Islet of Langerhans (tissue), 1 donor: ENCODE measurements at regions not wholly inside any gene's neighbourhood (a gene's known extent, or its start where the extent isn't known, plus 50 kb on each side); places are given as distances from the start of the nearest gene placed in this dataset.

Experiments
- FAIRE-seq: peaks from one replicate; lab custom pipeline; 2011; peaks lifted over from hg19 to GRCh38; lab: Jason Lieb, UNC

DNA sequence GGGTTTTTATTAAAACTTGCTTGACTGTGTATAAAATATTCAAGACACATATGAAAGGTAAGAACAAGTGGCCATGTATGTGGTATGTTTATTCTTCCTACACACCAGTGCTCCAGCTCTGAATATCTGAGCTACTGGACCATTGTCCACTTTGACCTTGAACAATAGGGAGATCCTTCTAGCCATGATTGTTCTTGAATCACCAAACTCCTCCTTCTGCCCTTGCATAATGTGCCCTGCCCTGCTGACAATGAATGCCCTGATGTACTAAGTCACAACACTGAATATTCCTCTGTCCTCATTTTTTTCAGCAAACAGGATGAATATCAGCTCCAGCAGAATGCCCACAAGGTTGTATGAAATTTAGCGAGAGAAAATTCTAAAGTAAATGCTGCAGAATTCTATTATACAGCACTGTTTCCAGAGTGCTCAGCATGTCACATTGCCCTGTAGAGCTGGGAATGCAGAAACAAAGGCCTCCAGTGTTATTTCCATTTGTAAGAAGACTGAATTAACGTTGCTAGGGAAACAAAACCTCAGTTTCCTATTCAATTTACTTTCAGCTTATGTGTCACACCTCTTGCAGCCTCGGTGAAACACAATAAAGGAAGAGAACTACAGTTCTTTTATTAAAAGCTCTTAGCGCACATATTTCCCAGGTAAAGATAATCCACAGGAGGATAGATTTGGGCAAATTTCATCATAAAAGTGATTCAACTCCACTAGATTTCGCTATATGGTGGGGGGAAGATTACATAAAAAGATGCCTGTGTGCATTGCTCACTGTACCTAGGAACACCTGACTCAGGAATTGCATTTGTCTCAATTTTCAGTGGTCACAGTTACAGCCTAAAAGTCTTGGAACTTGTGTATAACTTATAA lies 187.4 kb upstream of the ATP1B1 start:
- FAIRE-seq, result no peak

- FAIRE-seq, result peak; percentile 65
These were observed 185.9 kb upstream of the ATP1B1 start for GRCh38 chr1:168920456-168921094.

- no peak for FAIRE-seq
These were observed 184.9 kb upstream of the ATP1B1 start for GRCh38 chr1:168921629-168922028.

DNA sequence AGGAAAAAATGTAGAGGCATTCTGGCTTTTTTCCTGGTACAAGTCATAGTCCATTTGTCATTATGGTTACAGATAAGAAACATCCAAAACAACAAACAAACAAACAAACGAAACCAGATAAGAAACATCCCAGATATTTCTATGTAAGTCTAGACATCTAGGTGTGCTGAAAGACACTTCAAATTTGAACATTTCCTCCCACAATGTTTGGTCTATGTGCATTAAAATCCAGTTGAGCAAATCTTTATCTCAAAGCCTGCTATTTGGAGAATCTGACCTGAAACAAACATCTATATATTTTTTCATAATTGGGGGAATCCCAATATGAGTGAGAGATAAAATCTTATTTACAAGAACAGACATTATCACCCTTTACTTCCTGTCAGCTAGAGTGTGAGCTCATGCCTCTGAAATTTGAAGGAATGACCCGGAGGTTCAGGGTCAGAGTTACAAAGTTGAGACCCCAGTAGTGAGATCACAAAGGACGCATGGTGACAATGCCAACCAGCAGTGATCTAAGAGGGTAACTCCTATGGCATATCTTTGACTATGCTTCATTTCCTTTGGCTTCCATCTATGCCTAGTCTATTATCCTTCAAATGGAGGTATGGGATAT lies 182.9 kb upstream of the ATP1B1 start:
- FAIRE-seq, result no peak

DNA sequence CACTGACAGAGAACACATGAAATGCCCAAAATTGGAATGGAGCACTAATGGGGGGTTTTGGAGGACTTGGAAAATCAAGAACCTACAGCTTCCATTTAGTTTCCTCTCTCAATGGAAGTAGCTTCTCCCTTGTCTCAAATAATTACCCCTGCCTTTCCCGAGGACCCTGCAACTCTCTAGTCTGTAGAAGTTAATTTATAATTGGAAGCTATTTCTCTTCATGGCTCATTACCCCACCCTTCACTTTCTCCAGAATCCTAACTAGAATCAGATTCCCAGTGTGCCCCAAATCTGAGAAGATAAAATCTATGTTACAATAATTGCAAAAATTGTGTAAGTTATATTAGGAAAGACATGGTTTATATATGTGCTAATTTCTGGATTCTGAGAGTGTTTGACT lies 181.5 kb upstream of the ATP1B1 start:
- no peak for FAIRE-seq

DNA sequence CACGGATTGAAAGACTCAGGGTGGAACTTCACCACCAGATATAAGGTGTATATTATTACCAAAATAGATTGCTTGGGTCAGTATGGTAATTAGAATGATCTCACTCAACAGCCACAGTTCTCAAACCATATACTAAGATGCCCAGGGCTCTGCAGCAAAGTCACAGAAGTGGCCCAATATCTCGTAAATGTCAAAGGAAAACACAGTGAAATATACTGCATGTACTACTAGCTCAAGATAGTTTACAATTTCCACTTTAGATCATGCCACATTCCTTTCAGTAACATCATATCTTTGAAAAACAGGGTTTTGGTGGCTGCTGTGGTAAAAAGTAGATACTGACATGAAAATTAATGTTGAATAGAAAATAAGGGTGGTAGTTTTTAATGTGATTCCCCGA lies 180.3 kb upstream of the ATP1B1 start:
- FAIRE-seq, result no peak

DNA sequence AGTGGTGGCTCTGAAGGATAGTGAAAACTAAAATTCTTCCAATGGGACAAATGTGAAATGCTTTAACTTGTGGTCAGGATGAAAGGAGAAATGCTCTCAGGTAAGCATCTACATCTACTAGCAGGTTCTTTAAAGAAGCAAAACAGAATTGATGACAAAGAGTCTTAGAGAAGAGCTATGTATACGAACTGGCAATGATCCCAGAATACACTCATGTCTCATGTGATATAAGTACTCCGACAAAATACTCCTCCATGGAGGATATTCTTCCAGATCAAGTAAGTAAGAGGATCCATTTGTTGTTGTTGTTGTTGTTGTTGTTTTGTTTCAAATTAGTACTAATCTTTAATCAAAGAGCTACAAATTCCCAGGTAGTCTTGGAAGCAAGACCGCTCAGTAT lies 174.0 kb upstream of the ATP1B1 start:
- FAIRE-seq, result no peak

DNA sequence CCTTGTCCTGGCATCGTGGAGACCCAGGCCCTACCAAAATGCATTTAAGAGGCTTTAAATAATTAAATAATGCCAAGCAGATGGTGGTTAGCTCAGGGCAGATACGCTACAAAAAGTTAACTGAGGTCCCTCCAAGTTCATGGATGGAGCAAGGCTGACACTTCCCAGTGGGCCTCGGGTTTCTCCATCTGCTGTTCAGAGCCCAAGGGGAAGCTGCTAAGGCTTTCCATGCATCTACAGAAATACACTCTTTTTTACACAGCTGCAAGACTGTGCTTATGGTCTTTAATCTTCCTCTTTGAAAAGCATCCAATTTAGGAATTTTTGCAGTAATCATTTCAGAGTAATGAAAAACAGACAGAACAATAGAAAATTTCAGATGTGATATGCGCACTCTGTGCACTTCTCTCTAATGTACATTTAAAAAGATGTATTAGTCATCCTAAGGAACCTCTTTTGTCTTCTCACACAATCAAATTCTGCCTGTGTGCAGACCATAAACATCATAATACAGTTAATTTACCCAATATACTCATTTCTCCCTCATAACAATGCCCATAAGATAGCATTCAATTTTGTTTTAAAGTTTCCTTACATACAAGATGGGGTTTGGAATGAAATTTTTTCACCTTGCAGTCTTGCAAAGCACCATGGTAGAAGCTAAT lies 173.2 kb upstream of the ATP1B1 start:
- no peak for FAIRE-seq

GRCh38 chr1:168939110-168939946 lies 167.2 kb upstream of the ATP1B1 start:
- peak; percentile 43 for FAIRE-seq

DNA sequence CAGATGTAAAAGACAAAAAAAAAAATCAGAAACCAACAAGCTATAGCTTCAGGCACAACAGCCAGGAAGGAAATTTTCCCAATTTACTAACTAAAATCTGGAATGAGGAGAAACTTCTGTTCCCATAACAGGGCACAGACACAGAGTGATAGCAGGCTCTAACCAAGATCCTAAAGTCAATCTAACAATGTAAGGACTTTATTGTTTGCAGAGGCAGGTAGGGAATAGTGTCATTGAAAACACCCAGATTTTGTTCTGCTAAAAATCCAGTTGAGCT lies 166.6 kb upstream of the ATP1B1 start:
- FAIRE-seq, result no peak

DNA sequence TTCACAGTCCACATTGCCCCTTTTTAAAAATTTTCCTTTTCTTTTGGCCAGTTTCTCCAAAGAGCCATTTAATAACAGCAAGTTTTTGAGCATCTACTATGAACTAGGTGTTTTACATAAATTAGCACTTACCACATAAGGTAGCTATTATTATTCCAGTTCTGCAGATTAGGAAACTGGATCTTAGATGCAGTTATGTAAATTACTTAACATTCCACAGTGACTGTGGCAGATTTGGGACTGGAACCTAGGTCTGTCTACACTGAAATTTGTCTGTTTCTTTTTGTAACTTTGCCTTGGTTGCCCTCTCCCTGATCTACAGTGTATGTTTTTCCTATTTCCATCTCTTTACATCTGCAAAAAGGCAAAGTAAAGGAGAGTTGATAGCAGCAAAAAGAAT lies 164.8 kb upstream of the ATP1B1 start:
- FAIRE-seq, result no peak

DNA sequence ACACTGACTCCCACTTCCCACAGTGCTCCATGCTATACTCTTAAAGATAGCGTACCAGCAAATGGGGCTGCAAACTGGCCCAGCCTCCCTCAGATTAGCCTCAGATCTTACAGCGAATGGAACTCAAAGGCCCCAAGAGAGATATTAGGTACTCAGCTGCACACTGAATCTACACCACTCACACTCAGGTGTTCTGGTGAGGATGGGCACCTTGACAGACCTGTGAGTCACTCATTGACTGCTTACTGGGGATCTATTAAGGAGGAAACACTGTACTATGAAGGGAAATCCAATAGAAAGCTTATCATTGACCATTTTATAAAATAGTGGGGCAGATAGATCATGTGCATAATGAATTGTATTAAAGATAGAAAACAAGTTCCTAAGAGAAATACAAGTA lies 164.3 kb upstream of the ATP1B1 start:
- no peak for FAIRE-seq

- FAIRE-seq, result no peak
These were observed 160.6 kb upstream of the ATP1B1 start for GRCh38 chr1:168945870-168946269.

- FAIRE-seq, result no peak
These were observed 159.4 kb upstream of the ATP1B1 start for GRCh38 chr1:168947041-168947440.

GRCh38 chr1:168949672-168950071 lies 156.8 kb upstream of the ATP1B1 start:
- FAIRE-seq, result no peak

DNA sequence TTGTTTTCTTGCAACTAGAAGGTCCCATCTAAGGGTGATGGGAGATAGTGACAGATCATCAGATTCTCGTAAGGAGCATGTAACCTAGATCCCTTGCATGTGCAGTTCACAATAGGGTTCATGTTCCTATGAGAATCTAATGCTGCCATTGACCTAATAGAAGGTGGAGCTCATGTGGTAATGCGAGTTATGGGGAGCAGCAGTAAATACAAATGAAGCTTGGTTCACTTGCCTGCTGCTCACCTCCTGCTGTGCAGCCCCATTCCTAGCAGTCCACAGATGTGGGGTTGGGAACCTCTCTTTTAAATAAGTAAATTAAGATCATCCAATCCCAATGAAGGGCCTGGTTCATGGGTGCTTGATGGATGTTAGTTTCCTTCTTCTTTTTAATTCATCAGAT lies 148.7 kb upstream of the ATP1B1 start:
- FAIRE-seq, result no peak

DNA sequence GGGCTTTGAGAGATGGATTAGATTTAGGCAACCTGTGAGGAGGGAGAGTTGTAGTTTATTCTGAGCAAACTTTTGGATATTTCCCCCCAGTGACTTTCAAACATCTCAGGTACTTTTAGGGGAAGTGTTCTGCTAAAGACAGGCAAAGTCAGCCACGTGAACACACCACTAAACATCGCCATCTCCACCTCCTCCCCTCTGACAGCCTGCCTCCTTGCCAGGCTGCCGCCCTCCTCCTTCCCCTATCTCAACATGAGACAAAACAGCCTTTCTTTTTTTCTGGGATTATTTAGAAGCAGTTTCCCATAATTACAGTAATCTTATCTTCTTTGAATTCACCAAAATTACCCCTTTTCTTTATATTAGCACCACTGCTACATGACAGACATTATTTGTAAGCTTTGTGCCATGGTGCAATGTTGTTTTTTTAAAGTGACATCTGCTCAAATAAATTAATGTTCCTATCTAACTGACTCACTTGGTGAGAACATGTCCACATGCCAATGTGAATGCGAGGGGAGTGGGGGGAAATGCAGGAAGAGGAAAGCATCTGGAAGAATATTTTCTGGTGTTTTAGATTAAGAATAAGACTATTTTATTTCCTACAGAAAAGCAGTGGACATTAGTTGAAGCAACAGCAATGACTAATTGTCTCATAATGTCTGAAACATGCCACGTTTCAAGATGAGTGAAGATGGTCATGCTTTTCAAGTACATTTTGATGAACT lies 147.8 kb upstream of the ATP1B1 start:
- no peak for FAIRE-seq

GRCh38 chr1:168959382-168959781 lies 147.1 kb upstream of the ATP1B1 start:
- FAIRE-seq, result no peak

- no peak for FAIRE-seq
These were observed 146.4 kb upstream of the ATP1B1 start for GRCh38 chr1:168960114-168960513.

DNA sequence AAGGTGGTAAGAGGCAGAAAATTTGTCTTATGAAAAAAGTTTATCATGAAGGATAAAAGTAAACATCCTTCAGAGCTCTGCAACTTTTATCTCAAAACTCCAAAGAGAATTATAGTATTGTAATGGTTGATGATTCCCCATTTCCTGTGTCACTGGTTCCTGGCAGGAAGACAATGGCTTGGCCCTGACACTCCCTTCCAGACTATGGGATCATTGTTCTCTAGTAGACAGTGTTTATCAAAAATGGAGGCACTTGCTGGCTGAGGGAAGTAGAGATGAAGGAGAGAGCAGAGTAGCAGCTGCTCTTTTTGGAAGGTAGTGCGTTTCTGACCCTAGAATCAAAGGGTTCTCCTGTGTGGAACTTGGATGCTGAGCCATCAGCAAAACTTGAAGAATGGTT lies 145.9 kb upstream of the ATP1B1 start:
- no peak for FAIRE-seq

- no peak for FAIRE-seq
These were observed 142.9 kb upstream of the ATP1B1 start for GRCh38 chr1:168963601-168964000.

- no peak for FAIRE-seq
These were observed 142.0 kb upstream of the ATP1B1 start for GRCh38 chr1:168964478-168964877.
